Activated CD8-positive, alpha-beta memory T cell treated with anti-CD3 and anti-CD28 coated beads, Interleukin-2, amount 50 U/mL, for 24 hours (primary cell): ENCODE measurements at regions not wholly inside any gene's neighbourhood (a gene's known extent, or its start where the extent isn't known, plus 50 kb on each side); places are given as distances from the start of the nearest gene placed in this dataset.

Experiments used
- DNase-seq: peaks from one replicate; pipeline ENCODE4 v3.0.0-alpha.2; 2020; ENCODE audit errors: extremely low read depth

DNA sequence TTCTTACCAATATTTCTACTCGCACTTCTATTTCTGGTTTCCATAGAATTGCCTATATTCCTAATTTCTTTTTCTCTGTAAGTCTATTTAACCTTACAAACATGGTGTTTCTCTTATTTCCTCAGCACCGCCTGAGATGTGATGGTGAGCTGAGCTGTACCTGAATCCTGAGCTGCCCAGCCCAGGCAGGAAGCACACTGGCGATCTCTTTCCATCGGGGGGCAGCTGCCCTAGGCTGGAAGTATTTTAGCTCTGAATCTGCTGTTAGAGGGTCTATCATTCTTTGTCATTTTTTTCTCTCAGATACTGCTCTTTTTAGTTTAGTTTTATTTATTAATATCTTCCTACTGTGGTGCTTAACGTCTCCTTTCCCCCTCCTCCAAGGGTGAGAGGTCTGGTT lies 173.4 kb upstream of the SLC35B3 start:
- DNase-seq, result no peak

DNA sequence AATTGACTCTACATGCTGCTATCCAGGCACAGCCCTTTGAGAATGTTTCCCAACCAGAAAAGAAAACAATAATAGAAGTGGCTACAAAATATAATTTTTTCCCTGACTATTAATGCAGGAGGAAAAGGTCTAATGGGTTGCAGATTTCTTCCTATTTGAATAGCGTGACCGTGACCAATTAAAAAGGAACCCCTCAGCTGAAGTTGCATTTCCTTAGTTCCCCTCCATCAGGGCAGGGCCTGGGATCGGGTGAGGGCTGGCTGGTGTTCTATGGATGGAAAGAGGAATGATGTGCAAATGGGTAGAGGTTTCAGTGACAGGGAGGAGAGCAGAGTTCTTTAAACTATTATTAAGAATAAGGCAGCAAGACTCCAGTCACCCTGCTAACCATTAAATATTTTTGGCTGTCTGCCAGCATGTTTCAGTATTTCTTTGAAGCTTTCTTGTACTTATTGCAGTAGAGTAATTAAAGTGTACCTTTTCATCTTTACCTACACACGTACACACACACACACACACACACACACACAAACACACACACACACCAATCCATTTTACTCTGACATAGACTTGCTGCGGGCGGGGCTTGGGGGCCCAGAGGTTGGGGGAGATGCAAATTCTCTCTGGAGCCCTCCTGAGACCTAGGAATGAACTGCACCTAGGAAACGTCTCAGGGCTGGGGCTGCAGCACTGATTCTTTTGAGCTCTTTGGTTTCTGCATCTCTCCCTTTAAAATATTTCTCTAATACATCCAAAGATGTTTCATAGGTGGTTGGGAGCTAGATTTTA lies 154.8 kb upstream of the SLC35B3 start:
- no peak for DNase-seq

DNA sequence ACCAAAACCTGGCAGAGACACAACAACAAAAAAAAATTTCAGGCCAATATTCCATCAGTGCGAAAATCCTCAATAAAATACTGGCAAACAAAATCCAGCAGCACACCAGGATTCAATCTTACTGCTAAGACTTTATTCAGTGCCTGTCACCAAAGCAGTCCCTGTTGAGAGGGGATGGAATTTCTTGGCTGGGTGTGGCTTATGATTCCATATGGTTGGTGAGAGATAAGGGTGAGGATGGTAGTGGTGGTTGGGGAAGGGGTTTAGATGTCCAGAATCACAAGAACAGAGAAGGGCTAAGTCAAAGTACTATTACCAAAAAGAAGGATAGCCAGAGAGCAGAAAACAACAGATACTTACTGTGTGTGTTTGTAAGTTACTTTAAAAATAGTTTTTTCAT lies 152.8 kb upstream of the SLC35B3 start:
- DNase-seq, result no peak

DNA sequence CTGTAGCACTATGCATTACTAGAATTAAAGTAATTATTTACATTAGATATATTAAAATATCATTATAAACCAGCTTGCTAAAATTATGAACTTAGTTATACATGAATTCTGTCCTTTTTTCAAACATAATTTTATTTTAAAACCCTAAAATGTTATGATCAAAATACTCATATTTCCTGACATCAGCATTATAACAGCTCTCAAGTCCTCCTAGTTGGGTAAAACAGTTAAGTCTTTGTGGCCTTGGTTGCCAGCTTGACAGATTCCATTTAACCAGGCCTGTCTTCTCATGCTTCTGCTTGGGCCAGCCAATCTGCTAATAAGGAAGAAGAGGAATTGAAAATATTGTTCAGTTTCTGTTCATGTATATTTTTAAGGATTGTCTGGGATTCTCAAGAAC lies 147.9 kb upstream of the SLC35B3 start:
- DNase-seq, result no peak

DNA sequence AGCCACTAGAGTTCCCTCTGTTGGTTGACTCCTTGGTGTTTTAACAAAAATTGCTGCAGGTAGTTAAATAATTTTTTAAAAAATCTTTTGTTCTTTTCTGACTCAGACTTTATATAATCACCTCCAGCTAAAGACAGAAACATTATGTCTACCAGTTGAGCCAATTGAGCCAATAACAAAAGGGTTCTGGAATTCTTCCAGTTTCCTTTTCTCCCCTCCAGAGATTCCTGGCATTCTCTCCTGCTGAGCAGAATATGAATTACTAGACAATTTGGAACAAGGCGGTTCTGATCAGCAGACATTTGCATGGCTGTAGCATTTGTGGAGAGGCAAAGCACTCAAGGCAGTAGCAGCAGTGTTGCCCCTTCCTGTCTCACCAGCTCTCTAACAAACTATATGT lies 144.0 kb upstream of the SLC35B3 start:
- DNase-seq, result no peak

DNA sequence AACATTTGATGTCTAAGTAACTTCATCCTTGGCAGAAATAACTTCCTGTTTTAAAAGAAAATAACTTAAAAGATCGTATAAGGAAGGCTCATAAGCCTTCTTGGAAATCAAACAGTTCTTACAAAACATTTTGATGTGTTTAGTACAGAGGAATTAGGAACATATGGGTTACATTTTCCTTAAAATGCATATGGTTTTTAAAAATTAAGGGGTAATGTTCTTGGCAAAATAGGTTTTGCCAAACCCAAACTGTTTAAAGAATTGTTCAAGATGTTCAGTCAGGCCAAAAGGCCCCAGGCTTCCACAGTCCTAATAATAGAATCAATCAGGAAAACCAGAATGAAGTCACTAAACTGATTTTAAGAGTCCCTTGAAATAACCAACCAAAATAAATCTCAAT lies 142.7 kb upstream of the SLC35B3 start:
- DNase-seq, result no peak

DNA sequence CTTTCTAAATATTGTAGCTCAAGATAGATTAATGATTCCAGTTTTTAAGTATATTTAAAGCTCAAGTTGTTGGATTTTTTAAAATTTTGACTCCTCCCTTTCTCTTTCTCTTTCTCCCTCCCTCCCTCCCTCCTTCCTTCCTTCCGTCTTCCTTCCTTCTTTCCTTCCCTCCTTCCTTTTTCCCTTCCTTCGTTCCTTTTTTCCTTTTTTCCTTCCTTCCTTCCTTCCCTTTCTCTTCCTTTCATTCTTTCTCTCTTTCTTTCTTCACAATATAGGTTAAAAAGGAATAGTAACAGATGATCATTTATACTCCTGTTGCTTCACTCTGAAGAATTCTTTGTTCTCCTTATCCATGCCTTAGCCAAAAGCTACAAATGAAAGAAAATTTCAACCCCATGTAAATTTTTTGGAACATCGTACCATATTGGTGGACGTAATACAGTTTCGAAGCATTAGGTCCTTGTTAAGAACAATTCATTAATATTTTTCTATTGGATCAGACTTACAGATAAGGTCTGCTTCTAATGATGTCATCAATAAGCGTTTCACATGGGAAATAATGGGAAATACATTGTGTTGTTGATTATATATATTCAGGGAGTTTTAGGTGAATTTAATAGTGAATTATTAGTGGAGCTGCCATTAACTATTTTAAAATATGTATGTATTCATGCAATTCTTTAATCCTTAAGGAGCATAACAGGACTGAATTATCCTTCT lies 139.6 kb upstream of the SLC35B3 start:
- no peak for DNase-seq

DNA sequence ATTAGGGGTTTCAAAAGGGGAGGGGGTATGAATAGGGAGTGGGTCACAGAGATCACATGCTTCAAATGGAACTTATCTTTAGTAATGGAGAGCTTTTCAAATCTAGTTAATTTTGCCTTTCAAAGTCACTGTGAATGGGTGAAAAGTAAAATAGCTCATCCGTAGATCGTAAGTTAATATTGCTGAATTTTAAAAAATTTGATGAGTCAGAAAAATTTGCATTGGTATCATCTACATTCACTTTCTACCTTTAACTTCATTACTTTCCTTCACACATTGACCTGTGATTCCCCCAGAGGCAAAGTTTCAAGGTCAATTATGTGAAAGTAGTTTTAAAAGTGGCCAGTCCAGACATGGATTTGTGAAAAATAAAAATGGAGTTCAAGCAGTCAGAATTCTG lies 139.0 kb upstream of the SLC35B3 start:
- no peak for DNase-seq

DNA sequence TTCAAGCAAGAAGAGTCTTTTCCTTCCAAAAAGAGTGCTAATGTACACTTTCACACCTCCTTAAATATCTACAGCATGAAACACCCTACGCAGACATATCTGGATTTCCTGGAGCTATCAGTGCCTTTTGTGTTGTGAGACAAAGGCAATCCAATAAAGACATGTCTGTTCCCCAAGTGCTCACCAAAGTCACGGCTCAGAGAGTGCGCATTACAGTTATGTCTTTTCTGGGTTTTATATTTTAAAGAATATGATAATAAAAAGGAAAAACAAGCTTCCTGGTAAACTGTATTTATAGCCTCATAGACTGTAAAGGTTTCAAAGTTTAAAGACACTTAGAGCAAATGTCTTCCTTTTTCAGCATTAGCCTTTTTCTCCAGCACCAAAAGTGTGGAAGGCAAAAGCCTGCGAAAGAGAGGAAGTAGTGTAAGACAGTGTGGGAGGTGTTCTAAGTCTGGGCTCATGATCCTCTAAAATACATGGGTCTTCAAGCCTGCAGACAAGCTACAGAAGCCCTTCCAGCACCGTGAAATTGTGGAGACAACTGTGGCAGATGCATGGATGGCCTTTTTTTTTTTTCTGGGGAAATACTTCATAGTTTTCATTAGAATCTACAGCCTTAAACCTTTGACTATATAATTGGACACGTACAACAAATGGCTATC lies 135.0 kb upstream of the SLC35B3 start:
- DNase-seq, result no peak

DNA sequence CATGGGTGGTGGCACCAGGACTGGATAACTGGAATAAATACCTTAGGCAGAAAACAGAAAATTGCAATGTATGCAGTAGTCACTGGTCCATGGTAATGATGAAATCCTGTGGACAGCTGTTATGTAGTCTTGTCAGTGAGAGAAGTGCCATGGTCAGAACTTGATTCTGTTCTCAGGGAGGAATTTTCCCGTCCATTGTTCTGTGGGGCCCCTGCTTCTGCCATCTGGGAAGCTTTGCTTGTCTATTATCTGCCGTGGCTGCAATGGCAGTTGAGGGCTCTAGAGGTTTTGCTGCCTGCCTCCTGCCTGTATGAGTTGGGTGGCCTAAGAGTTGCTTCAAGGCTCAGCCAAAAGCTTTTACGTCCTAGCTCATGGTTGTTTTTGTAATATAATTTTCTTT lies 126.8 kb upstream of the SLC35B3 start:
- no peak for DNase-seq

DNA sequence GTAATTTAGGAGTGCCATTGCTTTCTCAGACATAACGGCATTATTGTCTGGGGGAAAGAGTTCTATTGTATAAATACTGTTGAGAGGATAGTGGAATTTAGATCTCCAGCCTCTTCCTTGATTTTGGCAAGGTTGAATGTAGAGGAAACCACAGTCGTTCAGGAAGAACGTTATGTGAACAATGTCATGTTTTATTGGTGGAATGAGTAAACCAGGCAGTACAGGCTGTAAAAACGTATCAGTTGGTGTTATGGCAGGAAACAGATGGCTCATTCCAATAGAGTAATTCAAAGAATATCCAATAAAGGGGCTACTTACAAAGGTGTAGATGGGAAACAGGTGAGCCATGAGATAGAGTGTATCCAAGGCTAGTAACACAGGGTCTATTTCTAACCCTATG lies 123.6 kb upstream of the SLC35B3 start:
- no peak for DNase-seq

DNA sequence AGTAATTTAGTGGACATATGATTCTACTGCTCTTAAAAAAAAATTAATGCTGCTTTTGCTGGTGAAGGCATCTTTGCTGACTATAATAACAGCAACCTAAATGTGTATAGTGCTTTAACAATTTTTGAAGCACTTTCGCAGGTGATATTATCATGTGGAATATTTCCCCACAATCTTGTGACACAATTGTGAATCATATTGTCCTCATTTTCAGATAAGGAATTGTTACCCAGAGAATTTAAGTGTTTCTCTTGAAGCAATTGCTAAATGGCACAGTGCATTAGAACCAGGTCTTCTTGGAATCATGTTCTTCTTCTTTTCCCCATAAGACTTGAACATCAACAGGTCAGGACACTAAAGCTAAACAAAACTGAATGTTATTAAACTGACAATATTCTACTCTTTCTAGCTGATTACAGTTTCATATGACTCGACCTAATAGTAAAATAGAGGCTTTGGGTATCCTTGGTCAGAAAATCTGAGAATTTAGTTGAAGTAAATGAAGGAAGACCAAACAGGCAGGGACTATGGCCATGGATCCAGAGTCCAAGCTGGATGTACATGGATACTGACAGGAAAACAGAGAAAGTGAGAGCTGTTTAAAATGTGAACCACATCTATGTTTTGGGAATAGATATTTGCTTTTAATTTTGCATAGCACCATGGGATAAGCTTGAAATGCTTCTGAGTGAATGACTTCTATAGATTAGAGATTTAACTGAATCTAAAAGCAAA lies 121.8 kb upstream of the SLC35B3 start:
- no peak for DNase-seq

DNA sequence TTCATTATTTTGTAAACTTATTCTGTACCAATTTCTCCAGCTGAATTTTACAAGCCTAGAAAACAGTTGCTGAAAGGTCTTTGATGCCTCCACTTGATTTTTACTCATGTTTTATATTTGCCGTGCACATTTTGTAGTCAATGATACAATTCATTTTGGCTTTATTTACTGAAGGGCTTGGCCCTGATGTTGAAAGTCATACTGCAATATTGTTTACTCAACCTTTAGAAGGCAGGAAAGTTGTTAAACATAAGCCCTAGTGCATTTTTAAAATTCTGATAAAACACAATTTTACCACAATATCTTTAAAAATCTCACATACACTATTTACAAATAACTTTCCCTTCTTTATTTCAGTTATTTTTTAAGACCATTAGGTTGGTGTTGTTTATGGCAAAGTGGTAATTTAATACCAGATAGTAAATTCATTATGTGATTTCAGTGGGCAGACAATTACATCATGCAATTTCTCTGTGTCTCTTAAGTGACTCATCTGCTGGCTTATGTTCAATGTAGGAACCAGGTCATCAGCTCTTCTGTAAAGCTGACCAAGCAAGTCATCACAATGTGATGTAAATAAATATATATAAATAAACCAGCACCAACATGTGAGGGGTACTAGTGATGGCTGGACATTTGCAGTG lies 121.1 kb upstream of the SLC35B3 start:
- DNase-seq, result no peak

DNA sequence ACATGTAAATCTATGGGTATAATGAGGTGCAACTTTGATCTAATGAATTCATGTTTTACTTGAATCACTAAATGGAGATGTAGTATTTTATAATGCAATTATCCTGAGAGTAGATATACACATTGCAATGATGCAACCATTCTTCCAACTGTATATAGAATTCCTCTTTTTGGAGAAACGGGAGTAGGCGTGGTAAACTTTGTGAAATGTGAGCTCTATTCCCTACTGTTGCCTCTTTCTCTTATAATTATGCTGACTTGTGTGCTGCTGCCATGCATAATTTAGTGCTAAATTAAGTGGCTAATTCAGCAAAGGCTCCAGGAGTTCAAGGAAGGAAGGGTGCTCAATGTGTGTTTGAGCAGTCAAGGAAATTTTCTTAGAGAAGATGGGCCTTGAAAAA lies 116.6 kb upstream of the SLC35B3 start:
- DNase-seq, result no peak

DNA sequence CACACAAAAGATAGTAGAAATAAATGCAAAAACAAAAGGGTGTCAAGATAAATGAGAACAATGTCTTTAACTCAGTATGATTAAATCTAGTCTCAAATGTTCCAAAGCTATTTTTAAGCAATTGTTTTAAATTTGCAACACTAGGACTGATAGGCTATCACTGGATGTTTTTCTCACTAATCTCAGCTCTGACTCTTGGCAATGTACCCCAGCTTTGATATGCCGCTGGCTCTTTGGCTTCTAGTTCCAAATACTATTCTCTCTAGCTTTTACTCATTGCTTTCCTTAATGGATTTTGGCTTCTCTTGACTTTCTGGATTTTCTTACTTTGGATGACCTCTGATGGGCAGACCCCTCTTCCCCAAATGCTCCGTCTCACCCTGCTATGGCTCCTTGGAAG lies 116.0 kb upstream of the SLC35B3 start:
- DNase-seq, result no peak

DNA sequence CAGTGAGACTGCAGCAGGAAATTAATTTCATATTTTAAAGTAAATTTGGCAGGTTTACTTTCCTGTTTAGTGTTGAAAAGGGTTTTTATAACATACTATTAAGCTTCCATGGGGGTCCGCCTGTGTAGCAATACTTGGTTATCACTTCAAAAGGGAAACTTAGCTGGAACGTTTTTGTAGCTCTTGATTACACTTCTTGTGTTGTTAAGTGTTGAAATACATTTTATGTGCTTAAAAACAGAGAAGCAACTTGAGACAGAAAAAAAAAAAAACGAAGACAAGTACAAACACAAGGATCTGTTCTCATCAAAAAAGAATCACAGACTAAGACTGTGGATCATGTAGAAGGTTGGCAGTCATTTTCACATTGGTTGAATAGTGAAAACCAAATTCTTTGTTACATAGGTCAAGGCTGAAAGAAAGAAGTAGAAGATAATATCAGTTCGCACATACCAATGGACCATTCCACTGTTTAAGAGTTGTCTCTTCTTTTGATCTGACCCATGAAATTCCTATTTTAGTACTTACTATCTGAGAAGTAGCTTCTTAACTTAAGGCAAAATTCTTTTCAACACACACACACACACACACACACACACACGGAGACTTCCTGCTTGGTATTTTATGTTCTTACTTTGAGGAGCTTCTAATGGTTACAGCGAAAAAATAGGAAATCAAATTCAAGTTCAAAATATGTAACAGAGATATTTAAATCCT lies 113.9 kb upstream of the SLC35B3 start:
- no peak for DNase-seq

DNA sequence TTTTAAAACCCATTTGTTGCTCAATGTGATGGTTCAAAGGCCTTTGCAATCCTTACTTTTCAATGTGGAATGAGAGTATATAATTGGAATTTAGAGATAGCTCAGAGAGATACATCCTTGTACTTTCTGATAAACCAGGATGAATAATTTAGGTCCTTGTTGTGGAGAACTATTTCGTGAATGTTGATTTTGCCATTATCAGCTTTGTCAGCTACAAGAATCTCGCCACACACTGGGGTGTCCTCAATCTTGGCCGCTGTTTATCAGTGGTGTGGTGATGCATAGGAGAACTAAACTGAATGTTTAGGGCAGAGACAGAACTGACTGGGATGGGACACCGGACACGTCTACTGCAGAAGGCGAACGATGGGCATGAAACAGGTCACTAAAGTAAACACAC lies 111.2 kb upstream of the SLC35B3 start:
- DNase-seq, result no peak

DNA sequence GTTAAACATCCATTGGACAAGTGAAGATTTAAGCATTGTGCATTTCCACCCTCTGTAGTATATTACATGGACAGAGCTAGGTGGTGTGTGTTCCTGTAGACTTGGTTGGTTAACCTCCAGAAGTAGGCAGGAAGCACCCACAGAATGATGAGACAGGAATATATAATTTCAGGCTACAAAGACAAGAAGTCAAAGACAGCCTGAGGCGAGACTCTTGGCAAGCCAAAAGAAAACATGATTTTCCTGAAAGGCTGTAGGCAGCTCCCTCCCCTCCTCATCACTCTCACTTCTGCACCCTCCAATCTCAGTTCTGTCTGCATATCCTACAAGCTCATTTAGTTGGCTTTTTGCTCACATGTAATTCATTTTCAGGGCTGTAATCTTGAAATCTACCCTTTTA lies 110.0 kb upstream of the SLC35B3 start:
- DNase-seq, result no peak

DNA sequence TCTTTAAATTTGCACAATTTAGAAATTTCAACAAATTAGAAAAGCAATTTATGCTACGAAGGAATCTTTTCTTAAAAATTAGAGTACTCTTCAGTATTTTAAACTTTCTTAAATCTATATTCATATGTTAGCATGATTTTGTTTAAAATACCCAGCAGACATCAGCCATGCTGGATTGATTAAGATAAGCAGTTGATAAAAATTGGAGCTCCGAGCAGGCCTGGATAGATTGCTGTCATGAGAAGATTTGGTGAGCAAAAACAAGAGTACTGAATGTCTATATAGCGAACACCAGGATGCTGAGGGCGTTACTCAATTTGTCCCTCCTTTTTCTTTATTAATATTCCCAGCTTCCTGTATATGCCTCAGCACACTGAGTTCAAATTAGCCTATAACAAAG lies 108.4 kb upstream of the SLC35B3 start:
- no peak for DNase-seq

DNA sequence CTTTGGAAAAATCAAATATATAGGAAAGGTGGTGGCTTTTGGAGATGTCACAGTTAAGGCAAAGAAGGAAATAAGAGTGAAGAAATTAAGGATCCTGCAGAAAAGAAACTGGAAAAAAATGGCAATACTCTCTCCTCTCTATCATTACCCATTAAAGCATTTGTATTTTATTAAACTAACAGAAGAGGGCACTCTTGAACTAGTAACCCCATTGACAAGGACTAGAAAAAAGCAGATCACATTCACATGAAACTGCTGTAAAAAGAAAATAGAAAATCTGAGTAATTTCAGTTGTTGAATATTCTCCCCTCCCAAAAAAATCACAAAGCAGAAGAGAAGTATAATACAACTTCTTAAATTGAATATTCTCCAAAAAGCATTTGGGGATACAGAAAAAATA lies 104.1 kb upstream of the SLC35B3 start:
- DNase-seq, result no peak

DNA sequence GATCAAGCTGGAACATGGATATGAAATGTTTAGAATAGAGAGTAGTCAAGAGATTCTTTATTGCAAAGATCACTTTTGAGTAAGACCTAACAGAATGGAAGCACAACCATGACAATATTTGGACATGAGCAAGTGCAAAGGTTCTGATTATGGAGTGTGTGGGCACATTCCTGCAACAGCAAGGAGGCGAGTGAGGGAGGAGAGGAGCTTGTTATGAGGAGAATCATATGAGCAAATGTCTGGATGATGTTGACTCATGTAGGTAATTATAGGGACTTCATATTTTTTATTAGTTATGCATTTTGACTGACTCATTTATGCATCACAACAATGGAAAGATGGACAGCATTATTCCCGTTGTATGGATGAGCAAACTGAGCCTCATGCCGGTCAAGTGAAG lies 100.8 kb upstream of the SLC35B3 start:
- no peak for DNase-seq
